Pancreas (tissue), 10 donors: ENCODE measurements at regions not wholly inside any gene's neighbourhood (a gene's known extent, or its start where the extent isn't known, plus 50 kb on each side); places are given as distances from the start of the nearest gene placed in this dataset.

Source experiments
- ATAC-seq, 4 donors: fragments of 200-7000 bp; cut with Tn5 transposase; one replicate each; pipeline versions ENCODE4 v1.8.0 to v1.9.1; 2020; ENCODE audit warnings: mild to moderate bottlenecking in 4 of 4, moderate library complexity in 4 of 4
- DNase-seq, 6 donors: peaks; one replicate each; pipeline ENCODE4 v3.0.0-alpha.2; 2020
- FAIRE-seq: peaks from 2 replicates; lab custom pipeline; 2012; peaks lifted over from hg19 to GRCh38; lab: Jason Lieb, UNC
- H3K27ac ChIP-seq, 4 donors: fragments of 200-600 bp; sonication (generic); 1 replicate in 3 of 4; 2 replicates in 1 of 4; pipeline versions ENCODE4 v1.5.0 to v1.8.0; 2020
- H3K27me3 ChIP-seq, 4 donors: fragments of 200-600 bp; one replicate each; pipeline ENCODE4 v1.8.0; 2021
- H3K36me3 ChIP-seq, 3 donors: fragments of 200-600 bp; sonication (generic) in 1 of 3; one replicate each; pipeline versions ENCODE4 v1.5.0 to v1.8.0; 2020 to 2021
- H3K4me1 ChIP-seq, 3 donors: fragments of 200-600 bp; one replicate each; pipeline ENCODE4 v1.8.0; 2021
- H3K4me3 ChIP-seq, 4 donors: fragments of 200-600 bp; sonication (generic) in 2 of 4; one replicate each; pipeline versions ENCODE4 v1.5.0 to v1.8.0; 2020 to 2021
- H3K9me3 ChIP-seq, 4 donors: fragments of 200-600 bp; one replicate each; pipeline ENCODE4 v1.8.0; 2021
- WGBS, 2 donors: extraction: QIAGEN DNeasy Blood & Tissue Kit; methylation state at CpG; one replicate each; pipeline ENCODE4 v1.1.7; 2013; 5-methylcytosine and 5-hydroxymethylcytosine counted together
- intact Hi-C, 3 donors: fragments of 100-400 bp; cut with DNase I; formaldehyde crosslinking; loops; one replicate each; pipeline versions ENCODE4 v1.11.1 to v1.14.2; 2022
- TF ChIP-seq, protein P1 (sequence below), 4 donors: fragments of 200-600 bp; sonication (generic) in 3 of 4; IDR thresholded peaks; one replicate each; pipeline versions ENCODE4 v1.5.0 to v1.8.0; 2021; ENCODE audit warnings: antibody characterized with exemption in 4 of 4
- donor health status: healthy with polysubstance abuse.
- donor health status: DM: no; HTN: no; CAD: no; lungs with moderate emphysema.
- donor health status: DM: no; HTN: no; CAD: no.
- donor health status: control.
- donor health status: control.
- donor health status: Bipolar disorder and iron deficiency.
- donor health status: DM: yes; HTN: yes; CAD: no.
- donor health status: DM: no; HTN: no; CAD: no.
- donor health status: DM: no; HTN: no; CAD: no.
- donor health status: DM: yes; HTN: yes; CAD: no.

- intact Hi-C loops = no loop called here
- no peak overlapping the region for H3K4me3 ChIP-seq
- H3K36me3 ChIP-seq = no peaks in the 10 kb centered on the region
- TF ChIP-seq, protein P1, sequence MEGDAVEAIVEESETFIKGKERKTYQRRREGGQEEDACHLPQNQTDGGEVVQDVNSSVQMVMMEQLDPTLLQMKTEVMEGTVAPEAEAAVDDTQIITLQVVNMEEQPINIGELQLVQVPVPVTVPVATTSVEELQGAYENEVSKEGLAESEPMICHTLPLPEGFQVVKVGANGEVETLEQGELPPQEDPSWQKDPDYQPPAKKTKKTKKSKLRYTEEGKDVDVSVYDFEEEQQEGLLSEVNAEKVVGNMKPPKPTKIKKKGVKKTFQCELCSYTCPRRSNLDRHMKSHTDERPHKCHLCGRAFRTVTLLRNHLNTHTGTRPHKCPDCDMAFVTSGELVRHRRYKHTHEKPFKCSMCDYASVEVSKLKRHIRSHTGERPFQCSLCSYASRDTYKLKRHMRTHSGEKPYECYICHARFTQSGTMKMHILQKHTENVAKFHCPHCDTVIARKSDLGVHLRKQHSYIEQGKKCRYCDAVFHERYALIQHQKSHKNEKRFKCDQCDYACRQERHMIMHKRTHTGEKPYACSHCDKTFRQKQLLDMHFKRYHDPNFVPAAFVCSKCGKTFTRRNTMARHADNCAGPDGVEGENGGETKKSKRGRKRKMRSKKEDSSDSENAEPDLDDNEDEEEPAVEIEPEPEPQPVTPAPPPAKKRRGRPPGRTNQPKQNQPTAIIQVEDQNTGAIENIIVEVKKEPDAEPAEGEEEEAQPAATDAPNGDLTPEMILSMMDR (IDR thresholded peaks at IDR 0.05) = no peak
- DNase-seq (no peak), FAIRE-seq (no peak), ATAC-seq (no peak)
- no peak overlapping the region for H3K27ac ChIP-seq
- no peaks in the 10 kb centered on the region for H3K27me3 ChIP-seq
- no peaks in the 10 kb centered on the region for H3K9me3 ChIP-seq
- H3K4me1 ChIP-seq = no peaks in the 10 kb centered on the region
- 53 to 60% methylated on average over 15 of the region's 15 CpGs for WGBS, 2 donors
Measured at GRCh38 chr20:58040447-58041290, 187.8 kb downstream of the ANKRD60 start.

DNA sequence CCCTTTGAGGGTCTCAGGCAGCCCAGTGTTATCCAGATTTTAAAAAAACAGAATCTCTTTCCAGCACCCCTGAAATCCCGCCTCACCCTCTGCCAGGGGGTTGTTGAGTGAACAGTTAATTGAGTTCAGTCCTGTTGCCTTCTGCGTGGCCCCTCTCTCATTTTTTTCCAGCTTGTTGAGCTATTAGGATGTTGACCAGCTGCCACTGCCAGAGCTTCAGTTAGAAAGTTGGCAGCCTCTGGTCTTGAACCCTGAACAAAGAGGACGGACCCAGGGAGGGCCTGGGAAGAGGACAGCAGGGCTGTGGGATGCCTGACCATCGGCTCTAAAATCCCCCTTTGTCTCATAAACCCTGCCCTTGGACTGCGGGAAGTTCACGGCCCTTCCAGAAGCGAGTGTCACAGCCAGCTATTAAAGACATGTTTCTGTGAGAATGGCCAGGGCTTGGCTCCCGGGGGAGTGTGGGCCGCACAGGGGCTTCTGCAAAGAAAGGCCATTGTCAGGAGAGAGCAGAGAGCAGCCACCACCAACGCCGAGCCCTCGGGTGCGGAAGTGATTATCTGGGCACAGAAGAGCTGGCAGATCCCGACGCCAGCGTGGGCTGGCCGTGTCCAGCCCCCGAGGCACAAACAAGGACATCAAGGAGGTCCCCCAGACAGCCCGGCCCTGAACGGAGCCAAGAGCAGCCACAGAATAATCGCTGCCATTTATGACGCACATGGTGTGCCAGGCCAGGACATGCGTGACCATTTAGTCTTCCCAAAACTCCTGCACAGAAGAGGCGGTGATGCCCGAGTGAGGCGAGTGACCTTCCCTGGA, 189.0 kb downstream of the ANKRD60 start:
- no peak overlapping the region for H3K27ac ChIP-seq
- no peaks in the 10 kb centered on the region for H3K4me1 ChIP-seq
- TF ChIP-seq, protein P1 (IDR thresholded peaks at IDR 0.05) = no peak
- H3K9me3 ChIP-seq = no peaks in the 10 kb centered on the region
- H3K36me3 ChIP-seq = no peaks in the 10 kb centered on the region
- H3K4me3 ChIP-seq = no peak overlapping the region
- FAIRE-seq = no peak
- no peaks in the 10 kb centered on the region for H3K27me3 ChIP-seq
- no peak for ATAC-seq
- WGBS, 2 donors = 55 to 63% methylated on average over 26 of the region's 26 CpGs
- intact Hi-C loops = no loop called here
- no peak for DNase-seq

DNA sequence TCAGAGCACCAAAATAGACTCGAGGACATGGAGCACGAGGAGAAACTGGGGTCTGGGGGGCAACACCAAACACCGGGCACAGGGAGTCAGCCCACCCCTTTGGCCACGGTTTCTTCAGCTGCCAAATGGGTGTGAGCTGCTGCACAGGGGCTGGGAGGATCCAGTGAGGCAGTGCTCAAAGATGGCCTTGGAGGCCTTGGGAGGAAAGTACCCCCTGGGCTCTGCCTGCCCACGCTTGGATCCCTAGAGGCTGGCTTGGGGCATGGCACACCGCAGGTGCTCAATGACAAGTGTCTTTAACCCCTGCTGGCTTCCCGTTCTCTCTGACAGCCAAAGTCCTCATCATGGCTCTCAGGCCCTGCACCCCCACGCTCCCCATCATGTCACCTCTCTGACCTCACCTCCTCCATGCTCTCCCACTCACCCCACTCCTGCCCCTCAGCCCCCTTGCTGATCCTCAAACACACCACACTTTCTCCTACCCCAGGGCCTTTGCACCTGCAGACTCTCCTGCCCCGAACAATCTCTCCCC, 190.3 kb downstream of the ANKRD60 start:
- H3K27ac ChIP-seq = no peak overlapping the region
- FAIRE-seq = no peak
- no peak for ATAC-seq
- WGBS, 2 donors = 64 to 65% methylated on average over 9 of the region's 9 CpGs
- TF ChIP-seq, protein P1 (IDR thresholded peaks at IDR 0.05) = no peak
- no peaks in the 10 kb centered on the region for H3K27me3 ChIP-seq
- DNase-seq = no peak
- no peaks in the 10 kb centered on the region for H3K9me3 ChIP-seq
- H3K36me3 ChIP-seq = no peaks in the 10 kb centered on the region
- H3K4me3 ChIP-seq = no peak overlapping the region
- no peaks in the 10 kb centered on the region for H3K4me1 ChIP-seq
- intact Hi-C loops = no loop called here

- intact Hi-C loops = no loop called here
- H3K27me3 ChIP-seq = no peaks in the 10 kb centered on the region
- H3K4me3 ChIP-seq = no peak overlapping the region
- 64 to 75% methylated on average over 2 of the region's 2 CpGs for WGBS, 2 donors
- no peaks in the 10 kb centered on the region for H3K36me3 ChIP-seq
- ATAC-seq = no peak
- H3K27ac ChIP-seq = no peak overlapping the region
- no peak for FAIRE-seq
- H3K4me1 ChIP-seq = no peaks in the 10 kb centered on the region
- TF ChIP-seq, protein P1 (IDR thresholded peaks at IDR 0.05) = no peak
- no peaks in the 10 kb centered on the region for H3K9me3 ChIP-seq
- DNase-seq = no peak
Measured at GRCh38 chr20:58037631-58038030, 190.8 kb downstream of the ANKRD60 start.
